ENCODE measurements at regions not wholly inside any gene's neighbourhood (a gene's known extent, or its start where the extent isn't known, plus 50 kb on each side); places are given as distances from the start of the nearest gene placed in this dataset.

DNA sequence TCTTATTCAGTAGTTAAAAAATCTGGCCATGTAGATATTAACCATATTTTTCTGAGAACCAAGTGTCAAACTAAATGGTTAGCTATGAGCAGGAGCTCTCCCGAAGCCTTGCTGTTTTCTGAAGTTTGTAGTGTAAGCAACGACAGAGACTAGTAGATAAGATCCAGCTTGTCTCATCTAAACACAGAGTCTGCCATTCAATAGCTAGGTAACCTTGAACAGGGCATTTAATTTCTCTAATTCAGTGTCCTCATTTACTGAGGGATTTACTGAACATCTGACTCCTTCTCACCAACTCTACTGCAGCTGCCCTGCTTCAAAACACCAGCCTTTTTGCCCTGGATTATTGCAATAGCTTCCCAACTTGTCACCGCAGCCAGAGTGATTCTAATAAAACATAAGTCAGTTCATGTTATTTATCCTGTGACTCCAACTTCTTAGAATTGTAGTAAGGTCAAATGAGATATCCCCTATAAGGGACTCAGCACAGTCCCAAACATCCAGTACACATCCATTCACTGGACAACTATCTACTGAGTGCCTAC, 337.0 kb downstream of the PLK2 start:
- Histone ChIP-seq H3K4me3 (ENCODE audit: low read depth, low read length) (no peak overlapping the region), H3K36me3 (ENCODE audit: control insufficient read depth, insufficient read depth, low read length) (no peaks in the 10 kb centered on the region), H3K27me3 (ENCODE audit: control insufficient read depth, insufficient read depth, low read length) (no peaks in the 10 kb centered on the region)
- FAIRE-seq (no peak), DNase-seq (ENCODE audit: low read depth) (no peak)
- TF ChIP-seq, protein P1, sequence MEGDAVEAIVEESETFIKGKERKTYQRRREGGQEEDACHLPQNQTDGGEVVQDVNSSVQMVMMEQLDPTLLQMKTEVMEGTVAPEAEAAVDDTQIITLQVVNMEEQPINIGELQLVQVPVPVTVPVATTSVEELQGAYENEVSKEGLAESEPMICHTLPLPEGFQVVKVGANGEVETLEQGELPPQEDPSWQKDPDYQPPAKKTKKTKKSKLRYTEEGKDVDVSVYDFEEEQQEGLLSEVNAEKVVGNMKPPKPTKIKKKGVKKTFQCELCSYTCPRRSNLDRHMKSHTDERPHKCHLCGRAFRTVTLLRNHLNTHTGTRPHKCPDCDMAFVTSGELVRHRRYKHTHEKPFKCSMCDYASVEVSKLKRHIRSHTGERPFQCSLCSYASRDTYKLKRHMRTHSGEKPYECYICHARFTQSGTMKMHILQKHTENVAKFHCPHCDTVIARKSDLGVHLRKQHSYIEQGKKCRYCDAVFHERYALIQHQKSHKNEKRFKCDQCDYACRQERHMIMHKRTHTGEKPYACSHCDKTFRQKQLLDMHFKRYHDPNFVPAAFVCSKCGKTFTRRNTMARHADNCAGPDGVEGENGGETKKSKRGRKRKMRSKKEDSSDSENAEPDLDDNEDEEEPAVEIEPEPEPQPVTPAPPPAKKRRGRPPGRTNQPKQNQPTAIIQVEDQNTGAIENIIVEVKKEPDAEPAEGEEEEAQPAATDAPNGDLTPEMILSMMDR (IDR thresholded peaks at IDR 0.05; ENCODE audit: insufficient read depth, low read length, severe bottlenecking), result no peak

DNA sequence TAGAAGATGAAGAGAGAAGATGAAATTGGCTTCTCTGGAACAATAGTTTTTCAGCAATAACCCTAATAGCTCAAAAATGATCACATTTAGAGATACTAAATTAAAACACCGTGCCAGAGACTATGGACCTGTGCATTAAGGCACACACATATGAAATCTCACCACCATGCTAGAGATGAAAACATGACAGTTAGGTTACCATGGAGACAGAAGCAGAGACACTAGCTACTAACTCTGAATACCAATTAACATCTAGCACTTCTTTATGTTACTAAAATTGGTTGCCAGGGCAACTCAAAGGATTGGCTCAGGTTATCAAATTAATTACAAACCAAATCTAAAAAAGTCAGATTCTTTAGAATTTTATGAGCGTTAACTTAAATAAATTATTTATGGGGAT, 337.7 kb downstream of the PLK2 start:
- H3K27me3 ChIP-seq (ENCODE audit: control insufficient read depth, insufficient read depth, low read length), result no peaks in the 10 kb centered on the region
- DNase-seq (ENCODE audit: low read depth), result no peak
- TF ChIP-seq, protein P1 (IDR thresholded peaks at IDR 0.05; ENCODE audit: insufficient read depth, low read length, severe bottlenecking), result no peak
- FAIRE-seq, result no peak
- no peak overlapping the region for H3K4me3 ChIP-seq (ENCODE audit: low read depth, low read length)
- H3K36me3 ChIP-seq (ENCODE audit: control insufficient read depth, insufficient read depth, low read length), result no peaks in the 10 kb centered on the region

DNA sequence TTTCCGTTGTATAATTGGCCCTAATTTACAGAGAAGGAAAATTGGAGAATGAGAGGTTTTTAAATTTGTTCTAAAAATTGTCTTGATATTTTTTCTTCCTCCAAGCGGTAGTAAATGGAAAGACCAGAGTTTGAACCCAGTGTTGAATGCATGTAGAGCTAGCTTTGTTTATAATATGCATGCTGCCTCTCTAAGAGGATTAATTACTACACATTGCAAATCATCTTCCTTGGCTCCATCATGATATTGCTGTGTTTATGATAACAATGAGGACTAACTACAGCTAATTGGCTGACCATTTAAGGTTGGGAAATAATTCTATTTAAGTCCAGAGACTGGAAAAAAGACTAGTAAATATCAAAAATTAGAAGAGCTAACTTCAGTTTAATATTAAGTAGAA, 338.5 kb downstream of the PLK2 start:
- TF ChIP-seq, protein P1 (IDR thresholded peaks at IDR 0.05; ENCODE audit: insufficient read depth, low read length, severe bottlenecking), result no peak
- Histone ChIP-seq H3K36me3 (ENCODE audit: control insufficient read depth, insufficient read depth, low read length) (no peaks in the 10 kb centered on the region), H3K4me3 (ENCODE audit: low read depth, low read length) (no peak overlapping the region), H3K27me3 (ENCODE audit: control insufficient read depth, insufficient read depth, low read length) (no peaks in the 10 kb centered on the region)
- DNase-seq (ENCODE audit: low read depth), result no peak
- no peak for FAIRE-seq

DNA sequence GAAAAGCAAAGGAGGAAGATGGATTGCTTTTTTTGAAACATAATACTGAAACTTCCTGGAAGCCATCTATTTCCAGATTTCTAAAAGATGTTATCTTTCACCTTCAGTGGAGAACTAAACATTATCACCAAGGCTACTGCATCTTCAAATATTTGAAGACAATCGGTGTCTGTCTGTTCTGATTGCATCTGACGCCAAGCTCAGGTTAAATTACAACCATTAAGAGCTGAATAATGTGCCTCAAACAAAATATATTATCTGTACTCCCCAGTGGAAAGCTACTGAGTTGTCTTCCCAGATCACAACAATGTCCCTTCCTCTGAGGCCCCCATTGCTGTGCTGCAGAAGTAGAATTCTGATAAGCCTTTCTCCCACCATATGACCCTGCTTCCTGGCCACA, 342.3 kb downstream of the PLK2 start:
- no peak for FAIRE-seq
- TF ChIP-seq, protein P1 (IDR thresholded peaks at IDR 0.05; ENCODE audit: insufficient read depth, low read length, severe bottlenecking), result no peak

DNA sequence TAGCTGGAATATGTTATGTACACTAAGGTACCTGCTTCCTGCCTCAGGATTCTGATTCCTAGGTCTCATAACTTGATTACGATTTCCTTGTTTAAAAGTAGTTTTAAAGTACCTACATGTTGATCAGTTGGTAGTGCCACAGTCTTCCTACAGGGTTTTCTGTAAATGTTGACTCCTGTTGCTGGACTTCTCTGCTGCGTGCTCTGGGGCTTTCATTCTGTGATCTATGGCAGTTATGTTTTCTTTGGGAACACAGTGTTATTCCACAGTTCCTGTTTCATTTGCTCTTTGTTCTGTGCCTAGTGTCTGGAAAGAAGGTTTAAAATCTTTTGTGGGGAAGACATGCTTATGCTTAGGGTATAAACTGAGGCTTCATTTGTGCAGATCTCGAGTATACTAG, 343.5 kb downstream of the PLK2 start:
- no peak for FAIRE-seq
- no peaks in the 10 kb centered on the region for H3K27me3 ChIP-seq (ENCODE audit: control insufficient read depth, insufficient read depth, low read length)
- no peak overlapping the region for H3K4me3 ChIP-seq (ENCODE audit: low read depth, low read length)
- H3K36me3 ChIP-seq (ENCODE audit: control insufficient read depth, insufficient read depth, low read length), result no peaks in the 10 kb centered on the region
- TF ChIP-seq, protein P1 (IDR thresholded peaks at IDR 0.05; ENCODE audit: insufficient read depth, low read length, severe bottlenecking), result no peak
- no peak for DNase-seq (ENCODE audit: low read depth)

More for the DNA sequence above, 342.3 kb downstream of the PLK2 start:
- H3K27me3 ChIP-seq (ENCODE audit: control insufficient read depth, insufficient read depth, low read length), result no peaks in the 10 kb centered on the region
- no peak overlapping the region for H3K4me3 ChIP-seq (ENCODE audit: low read depth, low read length)
- no peaks in the 10 kb centered on the region for H3K36me3 ChIP-seq (ENCODE audit: control insufficient read depth, insufficient read depth, low read length)
- DNase-seq (ENCODE audit: low read depth), result no peak

DNA sequence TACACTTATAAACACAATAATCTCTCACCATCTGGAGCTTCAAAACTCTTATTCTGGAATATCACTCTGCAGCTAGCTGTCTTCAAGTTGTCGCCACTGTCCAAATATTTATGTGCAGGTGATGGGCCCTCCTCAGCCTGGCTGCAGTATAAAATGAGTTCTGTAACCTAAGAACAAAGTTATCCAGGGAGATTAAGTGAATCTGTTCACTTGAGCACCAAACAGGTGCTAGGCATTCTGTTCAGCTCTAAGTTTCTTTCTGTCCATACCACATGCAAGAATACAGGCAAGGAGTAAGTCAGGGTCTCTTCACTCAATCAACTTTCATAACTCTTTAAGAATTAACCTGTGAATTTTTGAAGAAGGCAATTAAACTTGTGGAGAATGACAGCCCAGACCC, 344.1 kb downstream of the PLK2 start:
- Histone ChIP-seq H3K27me3 (ENCODE audit: control insufficient read depth, insufficient read depth, low read length) (no peaks in the 10 kb centered on the region), H3K36me3 (ENCODE audit: control insufficient read depth, insufficient read depth, low read length) (no peaks in the 10 kb centered on the region), H3K4me3 (ENCODE audit: low read depth, low read length) (no peak overlapping the region)
- DNase-seq (ENCODE audit: low read depth), result no peak
- TF ChIP-seq, protein P1 (IDR thresholded peaks at IDR 0.05; ENCODE audit: insufficient read depth, low read length, severe bottlenecking), result no peak
- FAIRE-seq, result no peak
